H9 (cell line): ENCODE measurements at regions not wholly inside any gene's neighbourhood (a gene's known extent, or its start where the extent isn't known, plus 50 kb on each side); places are given as distances from the start of the nearest gene placed in this dataset.
A peak's percentile ranks its signal among the peaks of the same experiment; 100 is the strongest.

Experiments
- DNase-seq: peaks from one replicate; pipeline ENCODE4 v3.0.0-alpha.2; 2017
- H2AFZ ChIP-seq: one replicate; pipeline ENCODE4 v1.6.1; 2013; ENCODE audit warnings: mild to moderate bottlenecking, low read length, control low read depth, moderate library complexity
- H2AK5ac ChIP-seq: 2 replicates; pipeline ENCODE4 v1.6.1; 2013; ENCODE audit warnings: low read length, control low read depth, mixed read lengths; ENCODE audit not compliant: insufficient read length
- H2BK120ac ChIP-seq: one replicate; pipeline ENCODE4 v1.6.1; 2013; ENCODE audit warnings: low read depth, mild to moderate bottlenecking, low read length, control low read depth, inconsistent platforms; ENCODE audit not compliant: poor library complexity, severe bottlenecking
- H2BK12ac ChIP-seq: 2 replicates; pipeline ENCODE4 v1.6.1; 2013; ENCODE audit warnings: low read length, control low read depth, mixed read lengths, low read depth; ENCODE audit not compliant: insufficient read length
- H2BK15ac ChIP-seq: 2 replicates; pipeline ENCODE4 v1.6.1; 2013; ENCODE audit warnings: low read depth, low read length, control low read depth
- H2BK20ac ChIP-seq: one replicate; pipeline ENCODE4 v1.6.1; 2013; ENCODE audit warnings: low read depth, mild to moderate bottlenecking, low read length, control low read depth, inconsistent platforms; ENCODE audit not compliant: poor library complexity, severe bottlenecking
- H2BK5ac ChIP-seq: 2 replicates; pipeline ENCODE4 v1.6.1; 2013; ENCODE audit warnings: low read length, control low read depth, mixed read lengths; ENCODE audit not compliant: insufficient read length
- H3K14ac ChIP-seq: 2 replicates; pipeline ENCODE4 v1.6.1; 2013; ENCODE audit warnings: low read length, control low read depth; ENCODE audit not compliant: insufficient read depth
- H3K18ac ChIP-seq: 2 replicates; pipeline ENCODE4 v1.6.1; 2013; ENCODE audit warnings: low read depth, mild to moderate bottlenecking, mixed read lengths, low read length, control low read depth; ENCODE audit not compliant: insufficient read length
- H3K23ac ChIP-seq: 2 replicates; pipeline ENCODE4 v1.6.1; 2013; ENCODE audit warnings: low read length, control low read depth, mixed read lengths, low read depth; ENCODE audit not compliant: insufficient read length
- H3K23me2 ChIP-seq: 2 replicates; pipeline ENCODE4 v1.6.1; 2013; ENCODE audit warnings: low read depth, mild to moderate bottlenecking, mixed read lengths, low read length, control low read depth; ENCODE audit not compliant: insufficient read length, poor library complexity, severe bottlenecking
- H3K27ac ChIP-seq: 2 replicates; pipeline ENCODE4 v1.5.1; 2013; ENCODE audit warnings: low read length, control low read depth, mixed read lengths, low read depth; ENCODE audit not compliant: insufficient read length
- H3K27me3 ChIP-seq: 2 replicates; pipeline ENCODE4 v1.6.1; 2013; ENCODE audit warnings: low read length, control low read depth, inconsistent platforms; ENCODE audit not compliant: insufficient read depth
- H3K4ac ChIP-seq: 2 replicates; pipeline ENCODE4 v1.6.1; 2013; ENCODE audit warnings: low read depth, mild to moderate bottlenecking, control low read depth, inconsistent platforms, low read length, moderate library complexity
- H3K4me1 ChIP-seq: 2 replicates; pipeline ENCODE4 v1.6.1; 2013; ENCODE audit warnings: low read length, control low read depth, inconsistent platforms; ENCODE audit not compliant: insufficient read depth
- H3K4me2 ChIP-seq: 2 replicates; pipeline ENCODE4 v1.6.1; 2013; ENCODE audit warnings: low read length, control low read depth, mixed read lengths; ENCODE audit not compliant: insufficient read length, insufficient read depth
- H3K56ac ChIP-seq: 2 replicates; pipeline ENCODE4 v1.6.1; 2013; ENCODE audit warnings: low read depth, mild to moderate bottlenecking, mixed read lengths, low read length, control low read depth; ENCODE audit not compliant: insufficient read length
- H3K79me1 ChIP-seq: 2 replicates; pipeline ENCODE4 v1.6.1; 2013; ENCODE audit warnings: low read depth, mild to moderate bottlenecking, moderate library complexity, low read length, control low read depth, inconsistent platforms; ENCODE audit not compliant: insufficient read depth, poor library complexity, severe bottlenecking
- H3K79me2 ChIP-seq: 2 replicates; pipeline ENCODE4 v1.6.1; 2013; ENCODE audit warnings: low read length, control low read depth, inconsistent platforms; ENCODE audit not compliant: insufficient read depth
- H3K9ac ChIP-seq: 2 replicates; pipeline ENCODE4 v1.6.1; 2013; ENCODE audit warnings: low read length, control low read depth, mixed read lengths; ENCODE audit not compliant: insufficient read length; ENCODE audit errors: extremely low read depth
- H3K9me3 ChIP-seq: one replicate; pipeline ENCODE4 v1.6.1; 2013; ENCODE audit warnings: low read depth, low read length, inconsistent platforms; ENCODE audit not compliant: control insufficient read depth
- H3T11ph ChIP-seq: one replicate; pipeline ENCODE4 v1.6.1; 2013; ENCODE audit warnings: mild to moderate bottlenecking, low read length, control low read depth, inconsistent platforms
- H4K20me1 ChIP-seq: one replicate; pipeline ENCODE4 v1.6.1; 2013; ENCODE audit not compliant: control insufficient read depth, insufficient read length, insufficient read depth
- H4K5ac ChIP-seq: 2 replicates; pipeline ENCODE4 v1.6.1; 2013; ENCODE audit warnings: low read depth, mild to moderate bottlenecking, mixed read lengths, low read length, control low read depth; ENCODE audit not compliant: insufficient read length
- H4K8ac ChIP-seq: replicated peaks from 2 replicates; pipeline ENCODE4 v1.6.1; 2013; ENCODE audit warnings: low read length, control low read depth, mixed read lengths, low read depth; ENCODE audit not compliant: insufficient read length
- H4K91ac ChIP-seq: 2 replicates; pipeline ENCODE4 v1.6.1; 2013; ENCODE audit warnings: low read depth, mild to moderate bottlenecking, moderate library complexity, mixed read lengths, low read length, control low read depth; ENCODE audit not compliant: insufficient read length
- H3K27ac Mint-ChIP-seq, 3 experiments: 2 replicates in 2 of 3; 3 replicates in 1 of 3; pipeline ENCODE4 v1.8.0; 2020 to 2021; ENCODE audit warnings: mixed read lengths in 3 of 3, mild to moderate bottlenecking in 1 of 3, moderate library complexity in 1 of 3
- H3K27me3 Mint-ChIP-seq: 2 replicates; pipeline ENCODE4 v1.8.0; 2021; ENCODE audit warnings: low read depth, mild to moderate bottlenecking, moderate library complexity, mixed read lengths
- H3K36me3 Mint-ChIP-seq, 3 experiments: 2 replicates in 2 of 3; 3 replicates in 1 of 3; pipeline ENCODE4 v1.8.0; 2020 to 2021; ENCODE audit warnings: low read depth in 3 of 3, mixed read lengths in 3 of 3; ENCODE audit not compliant: insufficient read depth in 1 of 3
- H3K4me1 Mint-ChIP-seq, 2 experiments: 2 replicates each; pipeline ENCODE4 v1.8.0; 2020; ENCODE audit warnings: mixed read lengths in 2 of 2
- H3K4me3 Mint-ChIP-seq, 2 experiments: 2 replicates in 1 of 2; 3 replicates in 1 of 2; pipeline ENCODE4 v1.8.0; 2020 to 2021; ENCODE audit warnings: mild to moderate bottlenecking in 2 of 2, mixed read lengths in 2 of 2, moderate library complexity in 1 of 2
- H3K9me3 Mint-ChIP-seq, 2 experiments: 2 replicates in 1 of 2; 3 replicates in 1 of 2; pipeline ENCODE4 v1.8.0; 2020; ENCODE audit warnings: mild to moderate bottlenecking in 2 of 2, mixed read lengths in 2 of 2, moderate library complexity in 1 of 2
- WGBS: extraction: QIAGEN DNeasy Blood & Tissue Kit; methylation state at CpG from one replicate; pipeline ENCODE4 v1.1.7; 2013; ENCODE audit warnings: missing lambda C conversion rate, low lambda C conversion rate, mixed read lengths; ENCODE audit not compliant: insufficient read length; ENCODE audit errors: extremely low coverage; 5-methylcytosine and 5-hydroxymethylcytosine counted together
- TF ChIP-seq, protein P1 (sequence below): fragments of 200-600 bp; sonication (generic); conservative IDR thresholded peaks from 3 replicates; pipeline ENCODE4 v1.8.0; 2021; ENCODE audit warnings: antibody characterized with exemption, mild to moderate bottlenecking

DNA sequence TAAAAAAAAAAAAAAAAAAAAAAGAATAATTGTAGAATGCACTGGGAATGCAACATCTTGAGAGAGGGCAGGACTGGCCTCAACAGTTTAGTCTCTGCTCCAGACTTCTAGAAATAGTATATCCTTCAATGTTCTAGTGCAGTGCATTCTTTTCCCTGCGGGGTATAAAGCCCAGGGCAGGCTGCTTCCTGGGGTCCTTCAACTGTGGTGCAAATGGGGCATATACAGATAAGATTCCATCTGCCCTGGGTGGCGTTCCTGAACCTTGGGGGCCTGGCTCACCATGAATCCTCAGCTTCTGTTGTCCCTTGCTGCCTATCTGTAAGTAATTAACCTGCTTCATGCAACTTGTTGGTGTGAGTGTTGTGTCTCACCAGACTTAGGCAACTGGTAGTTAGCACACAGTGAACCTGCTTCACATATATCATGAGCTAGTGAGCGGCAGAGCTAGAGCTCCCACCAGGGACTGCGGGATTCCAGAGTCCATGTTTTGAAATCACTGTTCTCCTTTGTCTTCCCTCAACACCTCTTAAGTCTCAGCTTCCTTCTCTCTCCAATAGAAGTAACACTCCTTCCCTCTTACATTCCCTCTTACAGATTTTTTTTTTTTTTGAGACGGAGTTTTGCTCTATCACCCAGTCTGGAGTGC lies 177.6 kb downstream of the SUDS3 start:
- no peak overlapping the region for H3K9ac ChIP-seq
- TF ChIP-seq, protein P1, sequence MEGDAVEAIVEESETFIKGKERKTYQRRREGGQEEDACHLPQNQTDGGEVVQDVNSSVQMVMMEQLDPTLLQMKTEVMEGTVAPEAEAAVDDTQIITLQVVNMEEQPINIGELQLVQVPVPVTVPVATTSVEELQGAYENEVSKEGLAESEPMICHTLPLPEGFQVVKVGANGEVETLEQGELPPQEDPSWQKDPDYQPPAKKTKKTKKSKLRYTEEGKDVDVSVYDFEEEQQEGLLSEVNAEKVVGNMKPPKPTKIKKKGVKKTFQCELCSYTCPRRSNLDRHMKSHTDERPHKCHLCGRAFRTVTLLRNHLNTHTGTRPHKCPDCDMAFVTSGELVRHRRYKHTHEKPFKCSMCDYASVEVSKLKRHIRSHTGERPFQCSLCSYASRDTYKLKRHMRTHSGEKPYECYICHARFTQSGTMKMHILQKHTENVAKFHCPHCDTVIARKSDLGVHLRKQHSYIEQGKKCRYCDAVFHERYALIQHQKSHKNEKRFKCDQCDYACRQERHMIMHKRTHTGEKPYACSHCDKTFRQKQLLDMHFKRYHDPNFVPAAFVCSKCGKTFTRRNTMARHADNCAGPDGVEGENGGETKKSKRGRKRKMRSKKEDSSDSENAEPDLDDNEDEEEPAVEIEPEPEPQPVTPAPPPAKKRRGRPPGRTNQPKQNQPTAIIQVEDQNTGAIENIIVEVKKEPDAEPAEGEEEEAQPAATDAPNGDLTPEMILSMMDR: no peak
- H2BK12ac ChIP-seq: no peak overlapping the region
- H4K91ac ChIP-seq: no peak overlapping the region
- no peaks in the 10 kb centered on the region for H3K9me3 ChIP-seq
- no peak for DNase-seq
- H3K79me1 ChIP-seq: no peaks in the 10 kb centered on the region
- H3T11ph ChIP-seq: no peak overlapping the region
- no peak overlapping the region for H3K4ac ChIP-seq
- no peak overlapping the region for H3K4me2 ChIP-seq
- H4K8ac ChIP-seq: no peak overlapping the region
- H3K79me2 ChIP-seq: no peaks in the 10 kb centered on the region
- H3K23me2 ChIP-seq: no peaks in the 10 kb centered on the region
- H3K27ac ChIP-seq: no peak overlapping the region
- WGBS: no CpG with 5 or more reads among the region's 5 CpGs
- H4K5ac ChIP-seq: no peak overlapping the region
- no peak overlapping the region for H2AK5ac ChIP-seq
- no peaks in the 10 kb centered on the region for H4K20me1 ChIP-seq
- no peak overlapping the region for H2AFZ ChIP-seq
- no peaks in the 10 kb centered on the region for H3K27me3 Mint-ChIP-seq
- H2BK20ac ChIP-seq: no peak overlapping the region
- H3K9me3 Mint-ChIP-seq: peaks cover 0 to 11% of the 10 kb centered on the region in 2 experiments; a peak in 4 of 5 replicates
- no peak overlapping the region for H3K23ac ChIP-seq
- H3K36me3 Mint-ChIP-seq: peaks cover 0 to 11% (median 0%) of the 10 kb centered on the region in 3 experiments; a peak in 1 of 7 replicates
- H3K27me3 ChIP-seq: no peaks in the 10 kb centered on the region
- H3K56ac ChIP-seq: no peak overlapping the region
- no peak overlapping the region for H2BK15ac ChIP-seq
- H3K27ac Mint-ChIP-seq: peak overlapping the region; percentile 62 to 89 (median 81); a peak in 6 of 7 replicates
- no peak overlapping the region for H2BK120ac ChIP-seq
- H3K4me3 Mint-ChIP-seq: peak overlapping the region in 1 of 2 experiments; percentile 19; a peak in 1 of 5 replicates
- H3K4me1 Mint-ChIP-seq: peaks cover 18 to 27% of the 10 kb centered on the region in 2 experiments
- no peak overlapping the region for H3K14ac ChIP-seq
- H2BK5ac ChIP-seq: no peak overlapping the region
- H3K4me1 ChIP-seq: peaks cover 8% of the 10 kb centered on the region; the same call in 1 of the 2 replicates
- no peak overlapping the region for H3K18ac ChIP-seq
